Brain microvascular endothelial cell (primary cell): ENCODE measurements at regions not wholly inside any gene's neighbourhood (a gene's known extent, or its start where the extent isn't known, plus 50 kb on each side); places are given as distances from the start of the nearest gene placed in this dataset.
A peak's percentile ranks its signal among the peaks of the same experiment; 100 is the strongest.
"Not testable (repeated sequence)": the region's sequence is repeated elsewhere in the genome, so short reads cannot be mapped to it uniquely, and the experiment has no call there.

ENCODE experiments used
- DNase-seq: peaks from one replicate; pipeline ENCODE4 v3.0.0-alpha.2; 2020
- H3K27ac ChIP-seq: fragments of 250-450 bp; sonication (Bioruptor Pico); 2 replicates; pipeline ENCODE4 v1.5.1; 2020; ENCODE audit warnings: mild to moderate bottlenecking, moderate library complexity
- H3K27me3 ChIP-seq: fragments of 250-450 bp; sonication (Bioruptor Pico); replicated peaks from 2 replicates; pipeline ENCODE4 v1.5.1; 2020; ENCODE audit warnings: mild to moderate bottlenecking
- H3K36me3 ChIP-seq: fragments of 250-450 bp; sonication (Bioruptor Pico); replicated peaks from 2 replicates; pipeline ENCODE4 v1.5.1; 2020; ENCODE audit warnings: mild to moderate bottlenecking
- H3K4me3 ChIP-seq: 2 replicates; pipeline ENCODE4 v1.5.1; 2011; ENCODE audit warnings: low read depth, mild to moderate bottlenecking, control low read depth, low read length, moderate library complexity
- in situ Hi-C: cut with HindIII; loops from 2 replicates; pipeline ENCODE4 v1.10.0; 2017; ENCODE audit warnings: low sequenced_read_pairs, low pct_ligation_motif_present
- TF ChIP-seq, protein P1 (sequence below): IDR thresholded peaks from 2 replicates; pipeline ENCODE4 v1.5.1; 2011; ENCODE audit warnings: low read depth, mild to moderate bottlenecking, moderate library complexity, low read length, control low read depth, inconsistent platforms; ENCODE audit errors: missing control alignments

DNA sequence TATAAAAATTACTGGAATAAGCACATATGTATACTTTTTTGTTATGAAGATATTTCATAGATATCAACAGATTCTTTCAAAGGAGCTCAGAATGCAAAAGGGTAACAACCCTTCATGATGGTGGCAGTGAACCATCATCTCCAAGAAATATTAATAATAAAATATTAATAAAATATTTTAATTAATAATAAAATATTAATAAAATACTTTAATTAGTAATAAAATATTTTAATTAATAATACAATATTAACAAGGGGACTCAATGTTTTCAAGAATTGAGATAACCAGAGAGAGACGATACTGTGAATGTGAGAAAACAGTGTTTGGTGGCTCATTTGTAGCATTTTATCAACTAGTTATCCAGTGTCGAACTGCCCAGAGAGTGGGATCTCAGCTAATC is 86.0 kb upstream of the NT5E start:
- in situ Hi-C loops: no loop called here
- H3K36me3 ChIP-seq: no peaks in the 10 kb centered on the region
- no peak for DNase-seq
- H3K4me3 ChIP-seq: no peak overlapping the region
- H3K27ac ChIP-seq: peak overlapping the region; percentile 10
- no peaks in the 10 kb centered on the region for H3K27me3 ChIP-seq
- TF ChIP-seq, protein P1, sequence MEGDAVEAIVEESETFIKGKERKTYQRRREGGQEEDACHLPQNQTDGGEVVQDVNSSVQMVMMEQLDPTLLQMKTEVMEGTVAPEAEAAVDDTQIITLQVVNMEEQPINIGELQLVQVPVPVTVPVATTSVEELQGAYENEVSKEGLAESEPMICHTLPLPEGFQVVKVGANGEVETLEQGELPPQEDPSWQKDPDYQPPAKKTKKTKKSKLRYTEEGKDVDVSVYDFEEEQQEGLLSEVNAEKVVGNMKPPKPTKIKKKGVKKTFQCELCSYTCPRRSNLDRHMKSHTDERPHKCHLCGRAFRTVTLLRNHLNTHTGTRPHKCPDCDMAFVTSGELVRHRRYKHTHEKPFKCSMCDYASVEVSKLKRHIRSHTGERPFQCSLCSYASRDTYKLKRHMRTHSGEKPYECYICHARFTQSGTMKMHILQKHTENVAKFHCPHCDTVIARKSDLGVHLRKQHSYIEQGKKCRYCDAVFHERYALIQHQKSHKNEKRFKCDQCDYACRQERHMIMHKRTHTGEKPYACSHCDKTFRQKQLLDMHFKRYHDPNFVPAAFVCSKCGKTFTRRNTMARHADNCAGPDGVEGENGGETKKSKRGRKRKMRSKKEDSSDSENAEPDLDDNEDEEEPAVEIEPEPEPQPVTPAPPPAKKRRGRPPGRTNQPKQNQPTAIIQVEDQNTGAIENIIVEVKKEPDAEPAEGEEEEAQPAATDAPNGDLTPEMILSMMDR: no peak

DNA sequence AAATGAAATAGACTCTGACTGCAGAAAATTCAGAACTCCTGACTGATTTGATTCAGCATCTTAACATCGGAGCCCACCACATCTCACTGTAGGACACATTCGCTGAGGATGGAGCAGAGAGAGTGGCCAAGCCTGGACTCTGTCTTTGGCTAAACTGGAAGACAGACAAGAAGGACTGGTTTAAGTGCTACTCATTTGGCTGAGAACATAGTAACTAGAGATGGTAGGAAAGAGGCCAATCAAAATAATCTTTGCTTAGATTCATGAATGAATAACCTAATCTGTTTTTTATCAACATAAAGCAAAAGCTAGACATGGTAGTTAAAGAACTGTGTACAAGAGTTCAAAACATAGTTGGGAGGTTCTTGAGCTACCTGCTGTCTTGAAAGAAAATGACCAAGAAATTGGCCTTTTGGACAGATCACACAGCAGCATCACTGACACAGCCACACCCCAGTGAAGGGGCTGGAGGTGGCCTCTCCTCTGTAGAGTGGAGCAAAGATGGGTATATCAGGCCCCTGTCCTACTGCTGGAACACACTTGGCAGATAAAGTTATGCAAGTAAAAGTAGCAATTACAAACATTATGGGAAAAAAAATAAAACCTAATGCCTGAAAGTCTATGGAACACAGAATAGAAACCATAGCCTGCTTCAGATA is 87.1 kb upstream of the NT5E start:
- TF ChIP-seq, protein P1: no peak
- DNase-seq: no peak
- no peaks in the 10 kb centered on the region for H3K27me3 ChIP-seq
- H3K27ac ChIP-seq: no peak overlapping the region
- in situ Hi-C loops: no loop called here
- H3K36me3 ChIP-seq: no peaks in the 10 kb centered on the region
- H3K4me3 ChIP-seq: no peak overlapping the region

DNA sequence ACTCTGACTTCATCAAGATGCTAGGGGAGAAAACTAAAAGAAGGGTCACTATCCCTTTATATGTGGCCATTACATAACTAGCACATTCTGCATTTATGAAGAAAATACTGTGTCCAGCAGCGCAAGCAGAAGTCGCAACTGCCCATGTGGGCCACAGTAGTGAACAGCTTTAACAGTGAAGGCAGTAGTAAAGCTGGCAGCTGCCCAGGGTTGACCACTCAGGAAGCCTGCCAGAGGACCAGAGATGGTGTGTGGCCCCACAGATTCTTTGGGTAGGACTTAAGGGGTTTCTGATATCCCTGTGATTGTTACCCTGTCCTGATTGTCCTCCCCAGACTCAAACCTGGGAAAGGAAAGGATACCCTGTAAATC is 88.3 kb upstream of the NT5E start:
- DNase-seq: no peak
- in situ Hi-C loops: no loop called here
- no peaks in the 10 kb centered on the region for H3K36me3 ChIP-seq
- peak overlapping the region; percentile 83 for H3K27ac ChIP-seq
- no peak overlapping the region for H3K4me3 ChIP-seq
- no peaks in the 10 kb centered on the region for H3K27me3 ChIP-seq
- TF ChIP-seq, protein P1: no peak

DNA sequence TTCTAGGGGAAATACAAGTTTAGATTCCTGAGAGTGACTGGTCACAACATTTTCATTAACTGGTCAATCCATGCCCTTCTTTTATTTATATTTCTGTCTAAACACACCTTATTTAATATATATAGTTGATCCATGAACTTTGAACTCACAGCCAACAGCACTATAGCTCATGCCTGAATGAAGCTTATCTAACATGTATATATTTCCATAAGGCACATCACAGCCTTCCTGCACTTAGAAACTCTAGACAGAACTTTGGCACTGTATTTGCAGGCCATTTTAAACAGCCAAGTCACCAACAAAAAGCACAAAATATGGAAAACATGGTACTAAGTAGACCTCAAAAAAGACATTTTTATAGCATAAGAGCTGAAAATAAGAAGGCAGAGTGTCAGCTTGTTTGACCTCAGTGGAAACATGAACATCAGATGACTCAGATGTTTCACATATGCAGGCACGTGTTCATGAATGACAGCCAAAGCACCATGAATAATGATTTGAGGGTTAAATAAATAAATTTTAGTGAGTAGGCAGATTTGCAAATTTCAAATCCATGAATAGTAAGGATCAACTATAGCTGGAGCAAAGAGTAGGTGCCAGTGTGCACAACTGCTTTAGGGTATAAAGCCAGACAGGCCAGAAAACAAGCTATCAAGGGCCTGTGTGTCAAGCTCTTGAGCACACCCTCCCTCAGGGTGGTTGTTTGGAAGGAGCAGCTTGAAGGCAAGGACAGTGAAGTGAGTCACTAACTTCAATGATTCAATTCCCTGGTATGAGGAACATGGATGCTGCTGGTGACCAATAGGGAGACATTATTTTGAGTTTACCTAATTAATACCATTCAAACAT is 88.9 kb upstream of the NT5E start:
- Histone ChIP-seq H3K36me3 (no peaks in the 10 kb centered on the region), H3K27me3 (no peaks in the 10 kb centered on the region), H3K27ac (peak overlapping the region; percentile 83), H3K4me3 (no peak overlapping the region)
- TF ChIP-seq, protein P1: no peak
- in situ Hi-C loops: no loop called here
- peak; percentile 89 for DNase-seq

DNA sequence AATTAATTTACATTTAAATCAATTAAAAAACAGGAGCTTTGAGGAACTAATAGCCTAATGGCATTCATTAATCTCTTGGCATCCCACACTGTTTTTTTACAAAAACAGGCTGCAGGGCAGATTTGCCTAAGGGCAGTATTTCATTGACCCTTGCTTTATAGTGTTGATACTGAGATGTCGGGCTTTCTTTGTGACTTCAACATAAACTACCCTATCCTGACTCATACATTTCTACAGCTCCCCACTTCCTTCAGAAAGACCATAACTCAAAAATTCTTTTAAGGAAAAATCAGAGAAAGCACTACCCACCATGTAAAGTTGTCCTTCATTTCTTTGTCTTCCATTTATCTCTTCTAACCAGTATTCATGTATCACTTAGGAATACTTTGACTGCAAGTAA is 92.2 kb upstream of the NT5E start:
- H3K27ac ChIP-seq: no peak overlapping the region
- no peak for DNase-seq
- TF ChIP-seq, protein P1: no peak
- in situ Hi-C loops: loop anchor here (10.0 kb wide), 1 partner anchor 117 kb away; no protein-coding TSS in a partner anchor
- no peaks in the 10 kb centered on the region for H3K36me3 ChIP-seq
- H3K27me3 ChIP-seq: no peaks in the 10 kb centered on the region
- H3K4me3 ChIP-seq: no peak overlapping the region

DNA sequence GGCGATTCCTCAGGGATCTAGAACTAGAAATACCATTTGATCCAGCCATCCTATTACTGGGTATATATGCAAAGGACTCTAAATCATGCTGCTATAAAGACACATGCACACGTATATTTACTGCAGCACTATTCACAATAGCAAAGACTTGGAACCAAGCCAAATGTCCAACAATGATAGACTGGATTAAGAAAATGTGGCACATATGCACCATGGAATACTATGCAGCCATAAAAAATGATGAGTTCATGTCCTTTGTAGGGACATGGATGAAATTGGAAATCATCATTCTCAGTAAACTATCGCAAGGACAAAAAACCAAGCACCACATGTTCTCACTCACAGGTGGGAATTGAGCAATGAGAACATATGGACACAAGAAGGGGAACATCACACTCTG is 93.1 kb upstream of the NT5E start:
- DNase-seq, H3K36me3 ChIP-seq, H3K4me3 ChIP-seq, H3K27ac ChIP-seq, H3K27me3 ChIP-seq: not testable (repeated sequence)
- in situ Hi-C loops: loop anchor here (10.0 kb wide), 1 partner anchor 118 kb away; no protein-coding TSS in a partner anchor
